Right lobe of liver (tissue), 6 donors: ENCODE measurements at regions not wholly inside any gene's neighbourhood (a gene's known extent, or its start where the extent isn't known, plus 50 kb on each side); places are given as distances from the start of the nearest gene placed in this dataset.

ENCODE experiments used
- ATAC-seq, 4 donors: fragments of 200-7000 bp; cut with Tn5 transposase; one replicate each; pipeline ENCODE4 v1.9.1; 2020; ENCODE audit warnings: mild to moderate bottlenecking in 4 of 4, moderate library complexity in 4 of 4
- DNase-seq, 3 donors: peaks; one replicate each; pipeline ENCODE4 v3.0.0-alpha.2; 2020
- H3K27ac ChIP-seq, 3 donors: fragments of 200-600 bp; one replicate each; pipeline ENCODE4 v1.8.0; 2022
- H3K27me3 ChIP-seq, 2 donors: fragments of 200-600 bp; one replicate each; pipeline ENCODE4 v1.8.0; 2022
- H3K36me3 ChIP-seq, 4 donors: fragments of 200-600 bp; sonication (generic) in 1 of 4; one replicate each; pipeline versions ENCODE4 v1.5.1 to v1.8.0; 2017 to 2022; ENCODE audit warnings: control low read depth in 1 of 4
- H3K4me1 ChIP-seq, 4 donors: fragments of 200-600 bp; sonication (generic) in 1 of 4; one replicate each; pipeline versions ENCODE4 v1.5.1 to v1.8.0; 2017 to 2022; ENCODE audit warnings: control low read depth in 1 of 4
- H3K4me3 ChIP-seq, 3 donors: fragments of 200-600 bp; one replicate each; pipeline ENCODE4 v1.8.0; 2022
- H3K9me3 ChIP-seq, 4 donors: fragments of 200-600 bp; sonication (generic) in 1 of 4; one replicate each; pipeline versions ENCODE4 v1.5.1 to v1.8.0; 2017 to 2022; ENCODE audit warnings: control low read depth in 1 of 4
- POLR2A ChIP-seq: fragments of 450-650 bp; IDR thresholded peaks from one replicate; pipeline ENCODE4 v1.6.1; 2017; ENCODE audit warnings: antibody characterized with exemption, mild to moderate bottlenecking
- WGBS: methylation state at CpG from one replicate; pipeline ENCODE4 v1.1.6; 2018; ENCODE audit warnings: low coverage, low lambda C conversion rate; ENCODE audit not compliant: insufficient coverage; ENCODE audit errors: missing lambda C conversion rate; 5-methylcytosine and 5-hydroxymethylcytosine counted together
- intact Hi-C, 2 donors: fragments of 100-400 bp; cut with DNase I; formaldehyde crosslinking; loops; one replicate each; pipeline versions ENCODE4 v1.11.2 to v1.14.1; 2022
- TF ChIP-seq, protein P1 (sequence below), 4 donors: fragments of 200-600 bp in 3 of 4; fragments of 450-650 bp in 1 of 4; IDR thresholded peaks; one replicate each; pipeline versions ENCODE4 v1.5.1 to v1.8.0; 2016 to 2022; ENCODE audit warnings: antibody characterized with exemption in 4 of 4, mild to moderate bottlenecking in 2 of 4
- donor health status: DM: no; HTN: yes; CAD: no.
- donor health status: DM: no; HTN: no; CAD: no.
- donor health status: DM: no; HTN: no; CAD: no.
- donor health status: DM: no; HTN: yes; CAD: no.
- donor health status: DM: no; HTN: yes; CAD: no.

GRCh38 chr5:27701931-27702903, 663.8 kb upstream of the CDH9 start:
- H3K27ac ChIP-seq, result no peak overlapping the region
- 43% methylated on average over 7 of the region's 7 CpGs for WGBS
- no peak overlapping the region for H3K4me3 ChIP-seq
- no peaks in the 10 kb centered on the region for H3K27me3 ChIP-seq
- DNase-seq, result no peak
- H3K4me1 ChIP-seq, result no peaks in the 10 kb centered on the region
- TF ChIP-seq, protein P1, sequence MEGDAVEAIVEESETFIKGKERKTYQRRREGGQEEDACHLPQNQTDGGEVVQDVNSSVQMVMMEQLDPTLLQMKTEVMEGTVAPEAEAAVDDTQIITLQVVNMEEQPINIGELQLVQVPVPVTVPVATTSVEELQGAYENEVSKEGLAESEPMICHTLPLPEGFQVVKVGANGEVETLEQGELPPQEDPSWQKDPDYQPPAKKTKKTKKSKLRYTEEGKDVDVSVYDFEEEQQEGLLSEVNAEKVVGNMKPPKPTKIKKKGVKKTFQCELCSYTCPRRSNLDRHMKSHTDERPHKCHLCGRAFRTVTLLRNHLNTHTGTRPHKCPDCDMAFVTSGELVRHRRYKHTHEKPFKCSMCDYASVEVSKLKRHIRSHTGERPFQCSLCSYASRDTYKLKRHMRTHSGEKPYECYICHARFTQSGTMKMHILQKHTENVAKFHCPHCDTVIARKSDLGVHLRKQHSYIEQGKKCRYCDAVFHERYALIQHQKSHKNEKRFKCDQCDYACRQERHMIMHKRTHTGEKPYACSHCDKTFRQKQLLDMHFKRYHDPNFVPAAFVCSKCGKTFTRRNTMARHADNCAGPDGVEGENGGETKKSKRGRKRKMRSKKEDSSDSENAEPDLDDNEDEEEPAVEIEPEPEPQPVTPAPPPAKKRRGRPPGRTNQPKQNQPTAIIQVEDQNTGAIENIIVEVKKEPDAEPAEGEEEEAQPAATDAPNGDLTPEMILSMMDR (IDR thresholded peaks at IDR 0.05), result no peak
- TF ChIP-seq POLR2A, result no peak
- intact Hi-C loops, result no loop called here
- ATAC-seq, result no peak
- no peaks in the 10 kb centered on the region for H3K36me3 ChIP-seq
- H3K9me3 ChIP-seq, result no peaks in the 10 kb centered on the region

- no peaks in the 10 kb centered on the region for H3K4me1 ChIP-seq
- H3K9me3 ChIP-seq, result no peaks in the 10 kb centered on the region
- DNase-seq, result no peak
- intact Hi-C loops, result no loop called here
- ATAC-seq, result no peak
- no peaks in the 10 kb centered on the region for H3K27me3 ChIP-seq
- no peaks in the 10 kb centered on the region for H3K36me3 ChIP-seq
- TF ChIP-seq POLR2A, result no peak
- TF ChIP-seq, protein P1 (IDR thresholded peaks at IDR 0.05), result no peak
- no peak overlapping the region for H3K4me3 ChIP-seq
- H3K27ac ChIP-seq, result no peak overlapping the region
Measured at GRCh38 chr5:27700526-27700925, 662.1 kb upstream of the CDH9 start.

DNA sequence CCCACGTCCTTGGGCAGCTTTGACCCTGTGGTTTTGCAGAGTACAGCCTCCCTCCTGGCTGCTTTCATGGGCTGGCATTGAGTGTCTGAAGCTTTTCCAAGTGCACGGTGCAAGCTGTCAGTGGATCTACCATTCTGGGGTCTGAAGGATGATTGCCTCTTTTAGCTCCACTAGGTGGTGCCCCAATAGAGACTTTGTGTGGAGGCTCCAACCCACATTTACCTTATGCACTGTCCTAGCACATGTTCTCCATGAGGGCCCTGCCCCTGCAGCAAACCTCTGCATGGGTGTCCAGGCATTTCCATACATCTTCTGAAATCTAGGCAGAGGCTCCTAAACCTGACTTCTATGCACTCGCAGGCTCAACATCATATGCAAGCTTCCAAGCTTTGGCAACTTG, 644.2 kb upstream of the CDH9 start:
- Histone ChIP-seq H3K36me3 (no peaks in the 10 kb centered on the region), H3K9me3 (no peaks in the 10 kb centered on the region), H3K27ac (no peak overlapping the region), H3K4me1 (no peaks in the 10 kb centered on the region), H3K27me3 (no peaks in the 10 kb centered on the region), H3K4me3 (no peak overlapping the region)
- no peak for ATAC-seq
- intact Hi-C loops, result no loop called here
- no peak for DNase-seq
- no peak for TF ChIP-seq POLR2A
- TF ChIP-seq, protein P1 (IDR thresholded peaks at IDR 0.05), result no peak
- WGBS, result 83% methylated on average over 1 of the region's 3 CpGs

DNA sequence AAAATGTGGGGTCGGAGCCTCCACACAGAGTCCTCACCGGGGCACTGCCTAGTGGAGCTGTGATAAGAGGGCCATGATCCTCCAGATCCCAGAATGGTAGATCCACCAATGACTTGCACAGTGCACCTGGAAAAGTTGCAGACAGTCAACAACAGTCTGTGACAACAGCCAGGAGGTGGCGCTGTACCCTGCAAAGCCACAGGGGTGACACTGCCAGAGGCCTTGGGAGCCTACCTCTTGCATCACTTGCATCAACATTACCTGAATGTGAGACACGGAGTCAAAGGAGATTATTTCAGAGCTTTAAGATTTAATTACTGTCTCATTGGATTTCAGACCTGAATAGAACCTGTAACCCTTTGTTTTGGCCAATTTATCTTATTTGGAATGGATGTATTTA, 614.1 kb upstream of the CDH9 start:
- WGBS, result 58% methylated on average over 3 of the region's 4 CpGs
- intact Hi-C loops, result no loop called here
- TF ChIP-seq, protein P1 (IDR thresholded peaks at IDR 0.05), result no peak
- TF ChIP-seq POLR2A, result no peak
- Histone ChIP-seq H3K36me3 (no peaks in the 10 kb centered on the region), H3K4me3 (no peak overlapping the region), H3K27ac (no peak overlapping the region), H3K27me3 (no peaks in the 10 kb centered on the region), H3K4me1 (no peaks in the 10 kb centered on the region), H3K9me3 (no peaks in the 10 kb centered on the region)
- DNase-seq, result peak in 1 of 3 donors; percentile 18
- ATAC-seq, result no peak
